Tongue (tissue), 1 donor: ENCODE measurements at regions not wholly inside any gene's neighbourhood (a gene's known extent, or its start where the extent isn't known, plus 50 kb on each side); places are given as distances from the start of the nearest gene placed in this dataset.

Experiments
- DNase-seq: peaks from one replicate; pipeline ENCODE4 v3.0.0-alpha.2; 2015

GRCh38 chr19:31810536-31811109 lies 461.4 kb upstream of the TSHZ3 start:
- no peak for DNase-seq

DNA sequence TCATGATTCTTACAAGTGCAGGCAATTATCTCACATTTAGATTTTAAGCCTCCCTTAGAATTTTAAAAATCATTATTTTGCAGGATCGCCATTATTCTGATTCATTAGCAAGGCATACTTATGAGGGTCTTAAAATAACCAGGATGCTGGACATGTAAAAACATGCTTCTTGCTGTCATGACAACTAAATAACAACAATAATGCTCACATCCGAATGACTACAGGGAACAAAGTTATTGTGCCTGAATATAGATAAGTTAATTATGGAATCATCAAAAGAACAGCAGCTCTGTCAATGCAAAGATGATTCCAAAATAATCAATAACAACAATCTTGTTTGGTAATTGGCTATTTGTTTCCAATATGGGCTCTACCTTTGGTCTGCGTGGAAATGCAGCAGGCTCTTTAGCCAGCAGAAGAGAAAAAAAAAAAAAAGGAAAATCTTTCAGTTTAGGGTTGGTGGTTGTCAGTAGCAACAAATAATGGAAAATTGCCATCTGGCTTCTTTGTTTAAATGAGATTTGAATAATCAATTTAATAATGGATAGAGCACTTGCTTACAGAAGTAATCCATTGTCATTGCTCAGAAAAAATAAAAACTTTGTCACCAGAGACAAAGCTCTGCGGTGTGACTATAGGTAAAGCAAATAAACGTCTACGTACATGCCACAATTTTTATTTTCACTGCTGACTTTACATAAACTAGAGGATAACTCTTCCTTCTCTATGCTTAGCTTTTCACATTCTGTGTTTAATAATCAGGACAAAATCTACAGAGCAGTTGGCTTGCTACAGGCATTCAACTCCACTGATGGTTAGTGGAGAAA lies 468.9 kb upstream of the TSHZ3 start:
- peak; percentile 18 for DNase-seq

GRCh38 chr19:31818798-31819105 lies 469.5 kb upstream of the TSHZ3 start:
- peak; percentile 23 for DNase-seq

DNA sequence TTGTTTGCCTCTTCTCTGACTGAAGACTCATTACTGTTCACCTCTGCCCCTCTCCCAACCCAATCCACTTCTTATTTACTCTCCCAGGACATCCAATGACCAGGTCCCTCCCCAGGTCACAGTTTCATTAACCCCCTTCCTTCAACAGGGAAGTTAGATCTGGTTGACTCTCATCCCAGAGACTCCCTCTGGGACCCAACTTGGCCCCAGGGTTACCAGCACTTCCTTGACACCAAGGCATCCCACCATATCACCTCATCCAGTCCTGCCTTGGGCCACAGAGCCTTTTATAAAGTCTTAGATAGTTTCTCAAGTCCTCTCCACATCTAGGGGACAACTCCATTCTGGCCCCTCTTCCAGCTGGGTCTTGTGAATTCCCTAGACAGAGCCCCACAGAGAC lies 470.6 kb upstream of the TSHZ3 start:
- no peak for DNase-seq

DNA sequence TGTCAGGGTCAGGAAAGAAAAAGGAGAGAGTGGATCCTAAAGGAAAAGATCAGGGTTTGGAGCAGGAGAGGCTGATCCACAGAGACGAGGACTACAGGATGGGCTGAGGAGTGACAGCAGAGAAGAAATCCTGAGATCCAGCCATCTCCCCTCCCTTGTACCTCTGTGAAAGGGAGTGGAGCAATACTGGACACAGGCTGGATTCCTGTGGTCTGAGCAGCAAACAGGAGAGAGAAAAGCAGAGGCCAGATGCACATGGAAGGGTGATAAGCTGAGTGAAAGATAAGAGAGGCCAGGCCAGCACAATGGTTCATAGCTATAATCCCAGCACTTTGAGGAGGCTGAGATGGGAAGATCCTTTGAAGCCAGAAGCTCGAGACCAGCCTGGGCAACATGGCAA lies 472.1 kb upstream of the TSHZ3 start:
- no peak for DNase-seq

DNA sequence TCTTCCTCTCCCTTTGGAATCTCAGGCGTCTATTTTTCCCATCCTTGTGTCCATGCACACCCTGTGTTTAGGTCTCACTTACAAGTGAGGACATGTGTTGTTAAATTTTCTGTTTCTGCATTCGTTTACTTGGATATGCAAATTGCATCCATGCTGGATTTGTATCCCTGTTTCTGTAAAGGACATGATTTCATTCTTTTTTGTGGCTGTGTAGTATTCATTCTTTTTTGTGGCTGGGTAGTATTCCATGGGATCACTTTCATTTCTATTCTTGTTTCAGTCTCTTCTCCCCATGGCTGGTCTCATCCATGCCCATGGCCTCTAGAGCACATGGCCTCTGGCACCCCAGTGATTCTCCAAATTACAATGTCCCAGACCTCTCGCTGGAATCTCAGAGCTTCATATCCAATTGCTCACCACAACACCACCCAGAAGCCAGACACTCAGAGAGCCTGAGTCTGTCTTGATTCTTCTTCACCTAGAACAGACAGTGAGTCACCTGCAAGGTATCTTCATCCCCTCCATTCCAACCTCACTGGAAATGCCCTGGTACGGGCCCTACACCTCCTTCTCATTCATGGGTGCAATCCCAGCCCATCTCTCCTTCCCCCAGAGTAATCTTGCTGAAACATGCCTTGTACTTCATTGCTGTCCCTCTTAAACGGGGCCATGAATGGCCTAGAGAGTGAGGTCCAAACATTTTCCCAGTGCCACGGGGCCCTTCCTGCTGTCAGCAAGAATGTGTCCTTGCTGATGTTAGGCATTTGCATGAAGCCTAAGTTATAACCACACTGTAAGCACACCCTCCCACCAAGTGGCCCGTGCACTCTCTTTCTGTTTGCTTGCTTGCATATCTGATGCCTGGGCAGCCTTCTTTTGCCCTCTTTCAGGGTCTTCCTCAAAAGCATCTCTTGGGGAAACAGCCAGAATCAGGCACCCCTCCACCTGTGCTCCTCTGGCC lies 476.2 kb upstream of the TSHZ3 start:
- no peak for DNase-seq

GRCh38 chr19:31826325-31826724 lies 477.1 kb upstream of the TSHZ3 start:
- no peak for DNase-seq

DNA sequence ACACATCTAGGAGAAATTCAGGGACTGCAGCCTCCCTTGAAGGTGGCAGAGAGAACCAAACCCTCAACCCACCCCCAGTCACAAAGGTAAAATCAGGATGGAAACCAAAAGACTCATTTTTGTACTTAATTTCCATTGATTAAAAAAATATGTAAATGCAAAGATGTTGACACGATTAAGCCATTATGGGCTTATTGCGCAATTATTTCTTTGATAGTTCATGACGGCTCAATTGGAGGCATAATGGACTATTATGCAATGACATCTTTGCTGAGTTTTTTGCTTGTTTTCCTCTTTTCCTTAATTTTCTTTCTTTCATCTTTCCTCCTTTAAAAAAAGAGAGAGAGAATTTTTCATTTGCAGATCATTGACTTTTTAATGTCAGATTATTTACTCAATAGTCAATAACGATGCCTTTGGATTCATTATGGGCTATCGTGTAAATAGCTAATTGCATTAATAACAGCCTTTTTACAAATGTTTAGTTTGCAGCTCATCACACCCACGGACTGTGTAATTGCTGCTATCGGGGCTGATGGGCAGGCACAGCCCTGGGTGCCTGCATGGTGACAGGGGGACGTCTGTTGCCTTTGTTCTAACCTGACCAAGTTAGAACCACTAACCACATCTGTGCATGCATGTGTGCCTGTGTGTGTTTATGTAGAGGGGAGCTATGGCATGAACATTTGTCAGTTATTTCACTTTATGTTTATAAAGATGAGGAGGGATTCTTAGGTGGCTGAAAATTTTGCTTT lies 482.4 kb upstream of the TSHZ3 start:
- DNase-seq: no peak

DNA sequence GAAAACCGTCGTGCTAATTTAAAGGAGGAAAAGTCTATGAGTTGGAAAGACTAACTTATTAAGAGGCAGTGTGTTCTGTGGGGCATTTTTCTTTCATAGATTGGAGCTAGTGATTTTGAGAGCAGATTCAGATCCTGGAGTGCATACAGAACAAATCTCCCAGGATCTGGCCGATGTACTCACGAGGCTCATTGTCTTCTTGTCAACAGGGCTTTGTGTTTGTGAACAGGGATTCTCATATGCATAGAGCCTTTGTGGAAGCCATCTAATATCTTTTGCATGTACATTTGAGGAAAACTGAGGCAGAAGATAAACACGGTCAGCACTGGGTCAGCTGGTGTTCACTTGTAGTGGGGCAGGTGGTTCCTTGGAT lies 482.9 kb upstream of the TSHZ3 start:
- DNase-seq: no peak

- DNase-seq: no peak
These were observed 484.8 kb upstream of the TSHZ3 start for GRCh38 chr19:31834070-31834469.

- peak; percentile 37 for DNase-seq
These were observed 489.1 kb upstream of the TSHZ3 start for GRCh38 chr19:31838163-31838815.

GRCh38 chr19:31840371-31840770 lies 491.1 kb upstream of the TSHZ3 start:
- DNase-seq: no peak

DNA sequence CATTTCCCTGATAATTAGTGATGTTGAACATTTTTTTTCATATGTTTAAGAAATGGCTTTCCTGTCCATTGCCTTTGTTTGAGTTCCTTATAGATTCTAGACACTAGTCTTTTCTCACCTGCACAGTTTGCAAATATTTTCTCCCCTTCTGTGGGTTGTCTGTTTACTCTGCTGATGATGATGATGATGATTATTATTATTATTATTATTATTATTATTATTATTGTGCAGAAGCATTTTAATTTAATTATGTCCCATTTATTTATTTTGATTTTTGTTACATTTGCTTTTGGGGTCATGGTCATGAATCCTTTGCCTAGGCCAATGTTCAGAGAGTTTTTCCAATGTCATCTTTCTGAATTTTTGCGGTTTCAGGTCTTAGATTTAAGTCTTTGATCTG lies 492.5 kb upstream of the TSHZ3 start:
- DNase-seq: no peak

DNA sequence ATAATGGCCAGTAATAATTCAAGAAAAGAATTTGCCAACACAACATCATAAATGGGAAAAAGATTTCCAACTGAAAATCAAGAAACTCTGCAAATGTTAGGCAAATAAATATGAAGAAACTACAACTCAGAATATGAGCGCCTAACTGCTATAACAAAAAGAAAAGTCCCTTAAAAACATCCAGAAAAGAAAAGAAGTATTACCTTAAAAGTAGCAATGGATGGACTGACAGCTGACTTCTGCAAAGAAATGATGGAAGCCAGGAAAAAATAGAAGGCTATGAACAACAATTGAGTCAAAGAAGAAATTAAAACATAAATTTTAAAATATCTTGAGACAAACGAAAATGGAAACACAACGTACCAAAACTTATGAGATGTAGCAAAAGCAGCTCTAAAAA lies 482.3 kb upstream of the ZNF507 start:
- DNase-seq: no peak

DNA sequence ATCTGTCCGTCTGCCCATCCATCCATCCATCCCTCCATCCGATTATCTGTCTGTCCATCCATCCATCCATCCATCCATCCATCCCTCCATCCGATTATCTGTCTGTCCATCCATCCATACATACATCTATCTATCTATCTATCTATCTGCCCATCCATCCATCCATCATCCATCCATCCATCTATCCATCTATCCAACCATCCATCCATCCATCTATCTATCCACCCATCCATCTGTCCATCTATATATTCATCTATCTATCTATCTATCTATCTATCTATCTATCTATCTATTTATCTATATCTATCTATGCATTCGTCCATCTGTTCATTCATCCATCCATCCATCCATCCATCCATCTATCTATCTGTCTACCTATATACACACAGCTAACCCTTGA lies 471.1 kb upstream of the ZNF507 start:
- no peak for DNase-seq

DNA sequence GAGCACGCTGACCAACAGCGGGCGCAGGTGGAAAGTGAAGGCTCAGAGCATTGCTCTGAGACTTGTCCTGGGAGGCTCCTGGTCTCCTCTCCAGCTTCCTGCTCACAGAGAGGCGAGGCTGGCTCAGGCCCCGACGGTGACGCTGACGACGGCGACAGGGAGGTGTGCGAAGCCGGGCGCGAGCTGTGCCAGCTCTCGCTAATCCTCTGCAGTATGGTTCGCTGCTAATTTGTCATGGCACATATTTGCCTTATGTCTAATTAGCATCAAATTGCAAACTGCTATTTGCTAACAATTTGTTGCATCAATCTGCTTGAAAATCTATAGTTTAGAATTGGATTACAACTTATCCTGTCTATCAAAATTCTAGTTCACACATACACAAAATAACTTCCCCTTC lies 469.8 kb upstream of the ZNF507 start:
- no peak for DNase-seq

DNA sequence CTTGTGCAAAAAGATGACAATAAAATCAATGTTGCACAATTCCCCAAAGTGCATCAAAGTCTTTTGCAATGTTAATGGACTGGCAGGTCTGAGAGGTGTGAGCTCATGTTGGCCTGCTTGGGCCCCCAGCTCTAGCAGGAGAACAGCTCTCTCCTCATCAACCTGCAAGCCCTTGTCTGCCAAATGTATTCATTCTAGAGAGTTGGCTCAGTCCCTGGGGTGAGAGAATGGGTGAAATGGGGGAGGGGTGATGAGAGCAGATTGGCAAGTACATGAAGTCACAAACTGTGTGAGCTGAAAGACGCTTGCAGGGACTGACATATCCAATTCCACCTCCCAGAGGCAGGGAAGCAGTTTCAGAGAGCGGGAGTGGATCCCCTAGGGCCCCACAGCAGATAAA lies 465.1 kb upstream of the ZNF507 start:
- DNase-seq: no peak

- DNase-seq: no peak
These were observed 463.4 kb upstream of the ZNF507 start for GRCh38 chr19:31881988-31882387.

GRCh38 chr19:31882709-31883108 lies 462.7 kb upstream of the ZNF507 start:
- DNase-seq: no peak

GRCh38 chr19:31883296-31883990 lies 462.0 kb upstream of the ZNF507 start:
- peak; percentile 9 for DNase-seq

- DNase-seq: no peak
These were observed 460.0 kb upstream of the ZNF507 start for GRCh38 chr19:31885280-31885853.
